GM19351 (cell line): ENCODE measurements at regions not wholly inside any gene's neighbourhood (a gene's known extent, or its start where the extent isn't known, plus 50 kb on each side); places are given as distances from the start of the nearest gene placed in this dataset.

Experiments
- ATAC-seq: cut with Tn5 transposase; IDR thresholded peaks from one replicate; pipeline ENCODE4 v1.9.1; 2021; ENCODE audit warnings: mild to moderate bottlenecking, moderate library complexity; ENCODE audit not compliant: unreplicated experiment

- ATAC-seq: no peak
These were observed 248.6 kb upstream of the PLET1 start for GRCh38 chr11:112509300-112509699.

GRCh38 chr11:112511271-112511670, 250.6 kb upstream of the PLET1 start:
- no peak for ATAC-seq

GRCh38 chr11:112511911-112512310, 251.3 kb upstream of the PLET1 start:
- ATAC-seq: no peak

GRCh38 chr11:112513417-112513816, 252.8 kb upstream of the PLET1 start:
- no peak for ATAC-seq

GRCh38 chr11:112514011-112514740, 253.5 kb upstream of the PLET1 start:
- ATAC-seq: no peak

GRCh38 chr11:112516261-112516660, 255.6 kb upstream of the PLET1 start:
- ATAC-seq: no peak

GRCh38 chr11:112516755-112517154, 256.1 kb upstream of the PLET1 start:
- ATAC-seq: no peak

GRCh38 chr11:112518371-112518770, 257.7 kb upstream of the PLET1 start:
- no peak for ATAC-seq

GRCh38 chr11:112519751-112520150, 259.1 kb upstream of the PLET1 start:
- no peak for ATAC-seq

GRCh38 chr11:112520354-112520753, 259.7 kb upstream of the PLET1 start:
- peak; percentile 65 for ATAC-seq

- ATAC-seq: no peak
These were observed 261.9 kb upstream of the PLET1 start for GRCh38 chr11:112522536-112522935.

- no peak for ATAC-seq
These were observed 262.4 kb upstream of the PLET1 start for GRCh38 chr11:112523031-112523430.

- no peak for ATAC-seq
These were observed 262.8 kb upstream of the PLET1 start for GRCh38 chr11:112523477-112523876.

GRCh38 chr11:112523951-112524350, 263.3 kb upstream of the PLET1 start:
- no peak for ATAC-seq

GRCh38 chr11:112524798-112525197, 264.1 kb upstream of the PLET1 start:
- ATAC-seq: no peak

- ATAC-seq: no peak
These were observed 264.6 kb upstream of the PLET1 start for GRCh38 chr11:112525270-112525669.

- no peak for ATAC-seq
These were observed 265.4 kb upstream of the PLET1 start for GRCh38 chr11:112525844-112526590.

- no peak for ATAC-seq
These were observed 266.2 kb upstream of the PLET1 start for GRCh38 chr11:112526699-112527416.

- no peak for ATAC-seq
These were observed 268.4 kb upstream of the PLET1 start for GRCh38 chr11:112529071-112529470.

- ATAC-seq: no peak
These were observed 271.8 kb upstream of the PLET1 start for GRCh38 chr11:112532506-112532905.

- no peak for ATAC-seq
These were observed 273.0 kb upstream of the PLET1 start for GRCh38 chr11:112533682-112534081.

GRCh38 chr11:112534208-112534607, 273.5 kb upstream of the PLET1 start:
- no peak for ATAC-seq
